Keratinocyte (primary cell): ENCODE measurements at regions not wholly inside any gene's neighbourhood (a gene's known extent, or its start where the extent isn't known, plus 50 kb on each side); places are given as distances from the start of the nearest gene placed in this dataset.

ENCODE experiments used
- DNase-seq: peaks from one replicate; pipeline ENCODE4 v3.0.0-alpha.2; 2011; ENCODE audit warnings: low read depth, missing footprints, low spot score
- FAIRE-seq: peaks from 2 replicates; lab custom pipeline; 2011; peaks lifted over from hg19 to GRCh38; lab: Jason Lieb, UNC
- H2AFZ ChIP-seq: 2 replicates; pipeline ENCODE4 v1.6.0; 2012; ENCODE audit warnings: low read length, control low read depth, inconsistent platforms; ENCODE audit not compliant: control insufficient read depth
- H3K27ac ChIP-seq: 2 replicates; pipeline ENCODE4 v1.5.1; 2011; ENCODE audit warnings: low read length; ENCODE audit not compliant: control insufficient read depth, insufficient read depth
- H3K27me3 ChIP-seq: 3 replicates; pipeline ENCODE4 v1.6.0; 2011; ENCODE audit warnings: low read length; ENCODE audit not compliant: control insufficient read depth, insufficient read depth; ENCODE audit errors: extremely low read depth
- H3K36me3 ChIP-seq, 2 experiments: 2 replicates in 1 of 2; 3 replicates in 1 of 2; pipeline ENCODE4 v1.5.1; 2011; ENCODE audit warnings: low read length in 2 of 2, mild to moderate bottlenecking in 1 of 2; ENCODE audit not compliant: control insufficient read depth in 2 of 2, insufficient read depth in 2 of 2; ENCODE audit errors: extremely low read depth in 1 of 2
- H3K4me1 ChIP-seq: 3 replicates; pipeline ENCODE4 v1.5.1; 2011; ENCODE audit warnings: low read length; ENCODE audit not compliant: control insufficient read depth, insufficient read depth; ENCODE audit errors: extremely low read depth
- H3K4me2 ChIP-seq: 3 replicates; pipeline ENCODE4 v1.6.0; 2011; ENCODE audit warnings: low read depth, low read length; ENCODE audit not compliant: control insufficient read depth, insufficient read depth; ENCODE audit errors: extremely low read depth
- H3K4me3 ChIP-seq, 3 experiments: fragments of 200-600 bp in 1 of 3; sonication (generic) in 1 of 3; 2 replicates in 2 of 3; 3 replicates in 1 of 3; pipeline ENCODE4 v1.5.1; 2011 to 2016; ENCODE audit warnings: low read length in 3 of 3, mild to moderate bottlenecking in 3 of 3, control low read depth in 2 of 3, inconsistent platforms in 1 of 3, low read depth in 1 of 3, mixed read lengths in 1 of 3, mixed run types in 1 of 3, moderate library complexity in 1 of 3; ENCODE audit not compliant: control insufficient read depth in 2 of 3, insufficient read depth in 2 of 3; ENCODE audit errors: extremely low read depth in 1 of 3
- H3K79me2 ChIP-seq: 2 replicates; pipeline ENCODE4 v1.6.0; 2012; ENCODE audit warnings: low read length; ENCODE audit not compliant: control insufficient read depth, insufficient read depth
- H3K9ac ChIP-seq: 3 replicates; pipeline ENCODE4 v1.6.0; 2011; ENCODE audit warnings: low read length; ENCODE audit not compliant: control insufficient read depth, insufficient read depth; ENCODE audit errors: extremely low read depth
- H3K9me1 ChIP-seq: 3 replicates; pipeline ENCODE4 v1.6.0; 2011; ENCODE audit warnings: low read length; ENCODE audit not compliant: control insufficient read depth, insufficient read depth; ENCODE audit errors: extremely low read depth
- H3K9me3 ChIP-seq: 2 replicates; pipeline ENCODE4 v1.5.1; 2012; ENCODE audit warnings: low read depth, low read length; ENCODE audit not compliant: control insufficient read depth
- H4K20me1 ChIP-seq: 3 replicates; pipeline ENCODE4 v1.6.0; 2011; ENCODE audit warnings: low read length; ENCODE audit not compliant: control insufficient read depth, insufficient read depth; ENCODE audit errors: extremely low read depth
- EZH2 ChIP-seq: IDR thresholded peaks from one replicate; pipeline ENCODE4 v1.6.1; 2012; ENCODE audit warnings: inconsistent platforms, mild to moderate bottlenecking, low read length, moderate library complexity
- dilution Hi-C: fragments of 300-500 bp; cut with MboI; formaldehyde crosslinking; loops from one replicate; pipeline ENCODE4 v1.7.0; 2020; ENCODE audit warnings: low sequenced_read_pairs; ENCODE audit not compliant: extremely low pct_ligation_motif_present
- TF ChIP-seq, protein P1 (sequence below), 3 experiments: IDR thresholded peaks in 1 of 3; conservative IDR thresholded peaks in 1 of 3; optimal IDR thresholded peaks in 1 of 3; 2 replicates in 2 of 3; 3 replicates in 1 of 3; pipeline versions ENCODE3 to v1.5.1; 2011; ENCODE audit warnings: low read length in 3 of 3, mild to moderate bottlenecking in 3 of 3, moderate library complexity in 2 of 3, control low read depth in 1 of 3, inconsistent platforms in 1 of 3; ENCODE audit not compliant: insufficient read depth in 2 of 3; ENCODE audit errors: extremely low read depth in 1 of 3

DNA sequence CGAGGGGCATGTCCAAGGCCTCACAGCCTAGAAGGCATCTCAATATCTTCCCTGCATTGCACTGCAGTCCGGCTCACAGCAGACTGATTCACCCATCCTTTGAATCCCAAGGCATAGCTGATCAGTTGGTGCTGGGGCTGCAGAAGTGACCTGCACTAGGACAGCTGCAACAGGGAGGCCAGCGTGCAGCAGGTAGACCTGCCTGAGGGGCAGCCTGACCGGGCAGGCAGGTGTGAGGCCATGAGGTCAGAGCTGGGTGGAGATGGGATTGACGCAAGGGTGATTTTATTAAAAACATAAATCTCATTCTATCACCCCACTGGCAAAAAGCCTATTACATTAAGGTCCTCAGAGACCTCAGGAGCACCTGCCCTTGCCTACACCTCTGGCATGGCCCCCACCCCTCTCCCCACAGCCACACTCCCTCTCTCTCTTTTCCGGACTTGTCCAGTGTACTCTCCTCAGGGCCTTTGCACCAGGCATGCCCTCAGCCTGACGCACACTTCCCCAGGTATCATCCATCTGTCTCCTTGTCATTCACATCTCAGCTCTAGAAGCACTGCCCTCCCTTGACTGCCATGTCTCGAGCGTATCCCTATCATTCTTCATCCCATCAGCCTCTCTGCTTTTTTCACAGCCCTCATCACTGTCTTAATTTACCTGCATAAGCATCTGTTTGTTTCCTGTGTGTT, 63.5 kb upstream of the WIPF1 start:
- Histone ChIP-seq H4K20me1 (no peaks in the 10 kb centered on the region), H3K9me3 (no peaks in the 10 kb centered on the region), H3K27ac (no peak overlapping the region), H3K4me3 (no peak overlapping the region), H3K9me1 (no peaks in the 10 kb centered on the region), H2AFZ (no peak overlapping the region), H3K9ac (no peak overlapping the region), H3K36me3 (no peaks in the 10 kb centered on the region), H3K79me2 (no peaks in the 10 kb centered on the region), H3K27me3 (peaks cover 4% of the 10 kb centered on the region), H3K4me1 (no peaks in the 10 kb centered on the region), H3K4me2 (no peak overlapping the region)
- TF ChIP-seq, protein P1, sequence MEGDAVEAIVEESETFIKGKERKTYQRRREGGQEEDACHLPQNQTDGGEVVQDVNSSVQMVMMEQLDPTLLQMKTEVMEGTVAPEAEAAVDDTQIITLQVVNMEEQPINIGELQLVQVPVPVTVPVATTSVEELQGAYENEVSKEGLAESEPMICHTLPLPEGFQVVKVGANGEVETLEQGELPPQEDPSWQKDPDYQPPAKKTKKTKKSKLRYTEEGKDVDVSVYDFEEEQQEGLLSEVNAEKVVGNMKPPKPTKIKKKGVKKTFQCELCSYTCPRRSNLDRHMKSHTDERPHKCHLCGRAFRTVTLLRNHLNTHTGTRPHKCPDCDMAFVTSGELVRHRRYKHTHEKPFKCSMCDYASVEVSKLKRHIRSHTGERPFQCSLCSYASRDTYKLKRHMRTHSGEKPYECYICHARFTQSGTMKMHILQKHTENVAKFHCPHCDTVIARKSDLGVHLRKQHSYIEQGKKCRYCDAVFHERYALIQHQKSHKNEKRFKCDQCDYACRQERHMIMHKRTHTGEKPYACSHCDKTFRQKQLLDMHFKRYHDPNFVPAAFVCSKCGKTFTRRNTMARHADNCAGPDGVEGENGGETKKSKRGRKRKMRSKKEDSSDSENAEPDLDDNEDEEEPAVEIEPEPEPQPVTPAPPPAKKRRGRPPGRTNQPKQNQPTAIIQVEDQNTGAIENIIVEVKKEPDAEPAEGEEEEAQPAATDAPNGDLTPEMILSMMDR (optimal IDR thresholded peaks at IDR 0.05 in 1 of 3, IDR thresholded peaks at IDR 0.05 in 1 of 3, conservative IDR thresholded peaks at IDR 0.05 in 1 of 3; ENCODE audit: extremely low read depth in 1 of 3, insufficient read depth in 2 of 3, low read length in 3 of 3): no peak
- no peak for TF ChIP-seq EZH2
- dilution Hi-C loops: no loop called here
- no peak for DNase-seq
- FAIRE-seq: no peak

DNA sequence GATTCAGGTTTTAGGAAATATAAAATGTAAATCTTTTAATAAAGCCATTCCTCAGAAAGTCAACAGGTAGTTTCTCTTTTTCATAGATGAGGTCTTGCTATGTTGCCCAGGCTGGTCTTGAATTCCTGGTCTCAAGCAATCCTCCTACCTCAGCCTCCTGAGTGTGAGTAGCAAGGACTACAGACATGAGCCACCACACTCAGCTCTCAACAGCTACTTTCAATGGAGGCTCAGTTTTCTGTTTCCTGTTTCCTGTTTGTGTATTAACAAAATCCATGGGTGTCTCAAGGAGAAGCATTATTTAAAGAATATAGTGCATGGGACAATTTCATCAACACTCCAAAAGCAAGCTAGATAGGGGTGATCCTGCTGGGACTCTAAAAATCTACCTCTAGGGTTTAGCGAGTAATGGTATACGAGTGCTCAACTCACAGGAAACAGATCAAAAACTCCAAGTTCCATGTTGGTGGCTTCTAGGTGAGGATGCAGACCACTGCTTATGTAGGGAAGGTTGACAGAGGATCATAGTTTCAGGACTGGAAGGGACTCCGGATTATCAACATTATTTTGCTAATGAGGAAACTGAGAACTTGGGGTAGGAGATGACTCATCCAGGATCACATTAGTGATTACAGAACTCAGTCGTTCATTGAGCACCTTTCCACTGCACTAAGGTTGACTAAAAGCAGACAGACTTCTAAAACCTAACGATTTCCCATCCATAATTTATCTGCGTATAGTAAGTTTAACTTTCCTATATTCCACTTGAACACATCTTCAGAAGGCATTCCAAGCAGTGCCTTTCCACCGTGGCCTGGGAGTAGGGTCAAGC, 61.7 kb upstream of the WIPF1 start:
- TF ChIP-seq, protein P1 (optimal IDR thresholded peaks at IDR 0.05 in 1 of 3, IDR thresholded peaks at IDR 0.05 in 1 of 3, conservative IDR thresholded peaks at IDR 0.05 in 1 of 3; ENCODE audit: extremely low read depth in 1 of 3, insufficient read depth in 2 of 3, low read length in 3 of 3): no peak
- TF ChIP-seq EZH2: no peak
- FAIRE-seq: no peak
- Histone ChIP-seq H3K27me3 (peaks cover 4% of the 10 kb centered on the region), H3K4me1 (no peaks in the 10 kb centered on the region), H2AFZ (no peak overlapping the region), H3K79me2 (no peaks in the 10 kb centered on the region), H3K36me3 (no peaks in the 10 kb centered on the region), H4K20me1 (no peaks in the 10 kb centered on the region), H3K9me3 (no peaks in the 10 kb centered on the region), H3K4me3 (no peak overlapping the region), H3K9me1 (no peaks in the 10 kb centered on the region), H3K4me2 (no peak overlapping the region), H3K9ac (no peak overlapping the region), H3K27ac (no peak overlapping the region)
- dilution Hi-C loops: no loop called here
- DNase-seq: no peak
